GM19467 (cell line): ENCODE measurements at regions not wholly inside any gene's neighbourhood (a gene's known extent, or its start where the extent isn't known, plus 50 kb on each side); places are given as distances from the start of the nearest gene placed in this dataset.

Experiments
- ATAC-seq: cut with Tn5 transposase; IDR thresholded peaks from one replicate; pipeline ENCODE4 v1.9.1; 2021; ENCODE audit warnings: mild to moderate bottlenecking, moderate library complexity; ENCODE audit not compliant: unreplicated experiment

GRCh38 chr2:2528846-2529245, 197.8 kb upstream of the MYT1L start:
- no peak for ATAC-seq

- ATAC-seq, result no peak
Observed at GRCh38 chr2:2527148-2527547, 196.1 kb upstream of the MYT1L start.

- ATAC-seq, result no peak
Observed at GRCh38 chr2:2524348-2524941, 193.4 kb upstream of the MYT1L start.

GRCh38 chr2:2523461-2524347, 192.6 kb upstream of the MYT1L start:
- ATAC-seq, result no peak

GRCh38 chr2:2520401-2520811, 189.3 kb upstream of the MYT1L start:
- ATAC-seq, result no peak

GRCh38 chr2:2519381-2519780, 188.3 kb upstream of the MYT1L start:
- no peak for ATAC-seq

GRCh38 chr2:2517399-2517798, 186.3 kb upstream of the MYT1L start:
- no peak for ATAC-seq

- no peak for ATAC-seq
Observed at GRCh38 chr2:2516386-2516785, 185.3 kb upstream of the MYT1L start.

- ATAC-seq, result no peak
Observed at GRCh38 chr2:2512931-2513330, 181.9 kb upstream of the MYT1L start.

GRCh38 chr2:2507417-2507997, 176.4 kb upstream of the MYT1L start:
- no peak for ATAC-seq

GRCh38 chr2:2506536-2506935, 175.5 kb upstream of the MYT1L start:
- ATAC-seq, result no peak

- no peak for ATAC-seq
Observed at GRCh38 chr2:2505604-2506003, 174.5 kb upstream of the MYT1L start.

GRCh38 chr2:2503864-2504418, 172.9 kb upstream of the MYT1L start:
- ATAC-seq, result no peak

GRCh38 chr2:2502201-2502549, 171.1 kb upstream of the MYT1L start:
- ATAC-seq, result no peak

- no peak for ATAC-seq
Observed at GRCh38 chr2:2501454-2502200, 170.6 kb upstream of the MYT1L start.

- no peak for ATAC-seq
Observed at GRCh38 chr2:2495606-2496005, 164.5 kb upstream of the MYT1L start.

GRCh38 chr2:2493496-2493895, 162.4 kb upstream of the MYT1L start:
- no peak for ATAC-seq

- ATAC-seq, result no peak
Observed at GRCh38 chr2:2492800-2493199, 161.7 kb upstream of the MYT1L start.

GRCh38 chr2:2491964-2492363, 160.9 kb upstream of the MYT1L start:
- ATAC-seq, result no peak

GRCh38 chr2:2484301-2484700, 153.2 kb upstream of the MYT1L start:
- ATAC-seq, result no peak

- no peak for ATAC-seq
Observed at GRCh38 chr2:2482851-2483250, 151.8 kb upstream of the MYT1L start.
